NB4 (cell line): ENCODE measurements at regions not wholly inside any gene's neighbourhood (a gene's known extent, or its start where the extent isn't known, plus 50 kb on each side); places are given as distances from the start of the nearest gene placed in this dataset.

Experiments
- DNase-seq: peaks from one replicate; pipeline ENCODE4 v3.0.0; 2010; ENCODE audit warnings: low read depth
- H3K4me3 ChIP-seq: one replicate; pipeline ENCODE4 v1.5.1; 2011; ENCODE audit warnings: mild to moderate bottlenecking, low read depth, low read length, moderate library complexity
- MYC ChIP-seq: IDR thresholded peaks from 2 replicates; pipeline ENCODE4 v1.6.1; 2011; ENCODE audit warnings: low read depth, low read length
- POLR2A ChIP-seq: IDR thresholded peaks from 2 replicates; pipeline ENCODE4 v1.6.1; 2011; ENCODE audit warnings: mild to moderate bottlenecking; ENCODE audit not compliant: insufficient read length; ENCODE audit errors: extremely low read depth
- TF ChIP-seq, protein P1 (sequence below): IDR thresholded peaks from 2 replicates; pipeline ENCODE4 v1.6.1; 2011; ENCODE audit warnings: low read depth, low read length
- TF ChIP-seq, protein P2 (sequence below): IDR thresholded peaks from one replicate; pipeline ENCODE4 v1.5.1; 2012; ENCODE audit warnings: low read depth, low read length

DNA sequence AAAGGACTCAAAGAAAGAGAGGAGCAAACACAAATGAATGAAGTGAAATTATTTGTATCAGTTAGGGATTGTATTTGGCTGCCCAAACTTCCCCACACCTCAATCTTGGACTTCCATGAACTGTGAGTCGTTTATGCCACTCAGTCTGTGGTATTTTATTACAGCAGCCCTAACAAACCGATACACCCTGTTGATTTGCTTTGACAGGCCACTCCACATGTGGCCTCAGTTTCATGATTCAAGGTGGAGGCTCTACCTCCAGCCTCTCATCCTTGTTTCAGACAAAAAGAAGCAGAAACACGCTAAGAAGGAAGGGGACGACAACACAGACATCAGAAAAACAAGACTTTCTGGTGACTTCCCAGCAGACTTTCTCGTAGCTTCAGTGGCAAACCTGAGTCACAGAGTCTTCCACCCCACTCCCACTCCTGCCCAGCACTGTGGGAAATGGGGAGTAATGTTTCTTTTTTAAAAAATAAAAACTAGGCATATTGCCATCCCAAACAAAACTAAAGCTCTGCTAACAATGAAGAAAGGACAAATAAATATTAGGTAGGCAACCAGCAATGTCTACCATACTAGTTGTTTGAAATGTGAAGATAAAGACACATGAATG is 52.2 kb upstream of the ABCA1 start:
- TF ChIP-seq, protein P1, sequence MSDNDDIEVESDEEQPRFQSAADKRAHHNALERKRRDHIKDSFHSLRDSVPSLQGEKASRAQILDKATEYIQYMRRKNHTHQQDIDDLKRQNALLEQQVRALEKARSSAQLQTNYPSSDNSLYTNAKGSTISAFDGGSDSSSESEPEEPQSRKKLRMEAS, result no peak
- TF ChIP-seq MYC, result no peak
- no peak for TF ChIP-seq POLR2A
- TF ChIP-seq, protein P2, sequence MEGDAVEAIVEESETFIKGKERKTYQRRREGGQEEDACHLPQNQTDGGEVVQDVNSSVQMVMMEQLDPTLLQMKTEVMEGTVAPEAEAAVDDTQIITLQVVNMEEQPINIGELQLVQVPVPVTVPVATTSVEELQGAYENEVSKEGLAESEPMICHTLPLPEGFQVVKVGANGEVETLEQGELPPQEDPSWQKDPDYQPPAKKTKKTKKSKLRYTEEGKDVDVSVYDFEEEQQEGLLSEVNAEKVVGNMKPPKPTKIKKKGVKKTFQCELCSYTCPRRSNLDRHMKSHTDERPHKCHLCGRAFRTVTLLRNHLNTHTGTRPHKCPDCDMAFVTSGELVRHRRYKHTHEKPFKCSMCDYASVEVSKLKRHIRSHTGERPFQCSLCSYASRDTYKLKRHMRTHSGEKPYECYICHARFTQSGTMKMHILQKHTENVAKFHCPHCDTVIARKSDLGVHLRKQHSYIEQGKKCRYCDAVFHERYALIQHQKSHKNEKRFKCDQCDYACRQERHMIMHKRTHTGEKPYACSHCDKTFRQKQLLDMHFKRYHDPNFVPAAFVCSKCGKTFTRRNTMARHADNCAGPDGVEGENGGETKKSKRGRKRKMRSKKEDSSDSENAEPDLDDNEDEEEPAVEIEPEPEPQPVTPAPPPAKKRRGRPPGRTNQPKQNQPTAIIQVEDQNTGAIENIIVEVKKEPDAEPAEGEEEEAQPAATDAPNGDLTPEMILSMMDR, result no peak
- DNase-seq, result no peak

DNA sequence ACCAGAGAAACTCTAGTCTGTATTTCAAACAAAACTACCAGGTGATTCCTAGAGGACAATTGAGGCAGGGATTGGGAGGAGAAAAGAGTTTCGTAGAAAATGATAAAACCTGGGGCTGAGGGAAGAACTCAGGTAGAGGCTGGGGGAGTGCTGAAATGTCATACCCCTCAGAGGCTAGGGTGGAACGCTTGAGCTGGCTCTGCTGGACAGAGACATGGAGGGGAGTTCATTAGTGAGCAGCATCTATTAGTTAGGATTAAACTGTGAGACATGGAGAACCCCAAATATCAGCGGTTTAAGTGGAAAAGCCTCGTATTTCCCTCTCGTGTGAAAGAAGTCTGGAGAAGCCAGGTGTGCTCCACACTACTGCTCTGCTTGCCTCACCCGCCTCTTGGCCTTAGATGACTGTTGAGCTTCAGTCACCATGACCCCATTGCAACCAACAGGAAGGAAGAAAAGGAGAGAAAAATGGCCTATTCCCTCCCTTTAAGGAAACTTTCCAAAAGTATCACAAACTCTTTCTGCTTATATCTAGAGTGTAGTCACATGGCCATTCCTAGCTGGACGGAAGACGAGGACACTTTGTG is 53.7 kb upstream of the ABCA1 start:
- no peak for DNase-seq
- no peak overlapping the region for H3K4me3 ChIP-seq
- TF ChIP-seq, protein P1, result no peak
- TF ChIP-seq POLR2A (no peak), MYC (no peak)
- TF ChIP-seq, protein P2, result no peak

More for the DNA sequence above, 52.2 kb upstream of the ABCA1 start:
- no peak overlapping the region for H3K4me3 ChIP-seq

DNA sequence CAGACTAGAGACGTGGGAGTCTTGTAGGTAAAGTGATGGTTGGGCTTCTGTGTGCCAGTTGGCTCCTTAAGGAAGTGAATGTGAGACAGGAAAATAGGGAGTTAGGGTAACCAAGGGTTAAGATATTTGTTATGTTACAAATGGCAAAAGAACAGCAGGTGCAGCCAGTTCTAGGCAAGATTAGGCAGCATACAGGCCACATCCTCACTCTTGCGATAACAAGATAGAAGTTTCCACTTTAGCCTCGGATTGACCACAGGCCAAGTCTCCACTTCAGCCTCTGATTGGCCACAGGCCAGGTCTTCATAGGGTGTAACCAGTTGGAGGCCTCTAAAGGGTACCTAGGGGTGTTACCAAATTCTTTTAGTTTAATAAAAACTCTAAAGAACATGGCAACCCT is 54.6 kb upstream of the ABCA1 start:
- TF ChIP-seq, protein P1, result no peak
- no peak for TF ChIP-seq MYC
- TF ChIP-seq, protein P2, result no peak
- no peak for TF ChIP-seq POLR2A
- peak; percentile 29 for DNase-seq
- H3K4me3 ChIP-seq, result no peak overlapping the region

DNA sequence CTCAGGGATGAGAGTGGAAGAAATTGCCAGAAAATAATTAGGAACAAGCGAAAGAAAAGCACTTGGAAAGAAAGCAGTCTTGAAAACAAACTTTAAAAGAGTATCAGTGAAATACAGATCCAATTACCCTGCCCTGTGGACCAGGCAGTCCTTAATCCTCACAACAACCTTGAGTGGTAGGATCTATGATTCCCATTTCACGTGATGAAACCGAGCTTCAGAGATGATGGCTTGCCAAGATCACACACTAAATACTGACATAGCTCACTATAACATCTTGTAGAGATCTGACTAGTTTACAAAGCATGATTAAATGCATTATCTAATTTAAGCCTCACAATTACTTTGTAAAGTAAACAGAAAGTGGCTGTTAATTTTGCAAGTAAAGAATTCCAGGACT is 55.5 kb upstream of the ABCA1 start:
- DNase-seq, result no peak
- TF ChIP-seq, protein P2, result no peak
- TF ChIP-seq POLR2A, result no peak
- TF ChIP-seq, protein P1, result no peak
- TF ChIP-seq MYC, result no peak
- no peak overlapping the region for H3K4me3 ChIP-seq

DNA sequence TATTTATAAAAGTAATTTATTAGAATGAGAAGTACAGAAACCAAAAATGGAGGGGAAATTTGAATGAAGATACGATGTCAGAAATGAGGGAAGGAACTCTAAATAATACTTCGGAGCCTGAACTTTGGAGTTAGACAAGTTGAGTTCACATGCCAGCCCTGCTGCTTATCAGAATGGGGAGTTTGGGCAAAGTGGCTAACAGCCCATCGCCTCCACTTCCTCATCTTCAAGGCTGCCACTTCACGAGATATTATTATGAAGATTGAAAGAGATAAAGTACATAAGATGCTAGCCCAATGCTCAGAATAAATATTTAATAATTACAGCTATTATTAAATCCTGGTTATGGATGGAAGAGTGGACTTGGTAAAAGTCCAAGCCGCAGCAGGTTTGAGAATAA is 56.2 kb upstream of the ABCA1 start:
- TF ChIP-seq MYC (no peak), POLR2A (no peak)
- TF ChIP-seq, protein P1, result no peak
- TF ChIP-seq, protein P2, result no peak
- H3K4me3 ChIP-seq, result no peak overlapping the region
- DNase-seq, result peak; percentile 62
